Right renal cortex interstitium (tissue), 3 donors: ENCODE measurements at regions not wholly inside any gene's neighbourhood (a gene's known extent, or its start where the extent isn't known, plus 50 kb on each side); places are given as distances from the start of the nearest gene placed in this dataset.

Source experiments
- DNase-seq, 3 donors: peaks; one replicate each; pipeline ENCODE4 v3.0.0-alpha.2; 2013; ENCODE audit warnings: low read depth in 3 of 3, low spot score in 2 of 3

DNA sequence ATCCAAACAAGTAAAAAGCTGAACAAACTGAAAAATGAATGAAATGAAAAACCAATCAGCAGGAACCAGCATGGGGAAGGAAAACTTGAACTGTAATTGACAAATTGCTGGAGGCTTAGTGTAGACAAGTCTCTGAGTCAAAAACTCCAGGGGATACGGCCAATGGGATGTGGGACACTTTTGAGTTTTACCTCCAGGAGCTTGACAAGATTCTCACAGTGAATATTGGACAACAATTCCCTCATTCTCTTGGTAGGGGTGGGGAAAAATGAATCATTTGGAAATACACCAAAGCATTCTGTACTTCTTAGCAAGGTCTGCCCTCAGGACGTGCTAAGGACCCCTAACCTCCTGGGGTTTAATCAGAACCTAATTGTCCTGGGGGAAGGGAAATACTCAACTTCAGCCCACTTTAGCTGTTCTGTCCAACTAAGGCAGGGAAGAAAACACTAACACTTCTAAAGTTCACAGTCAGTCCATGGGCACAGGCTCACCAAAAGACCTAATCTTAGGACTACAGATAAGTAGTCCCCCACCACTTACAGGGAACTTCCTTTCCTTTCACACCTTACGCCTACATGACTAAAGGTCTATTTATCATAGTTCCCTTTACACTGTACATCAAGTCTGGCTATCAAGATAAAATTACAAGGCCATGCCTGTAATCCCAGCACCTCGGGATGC, 60.7 kb upstream of the CDC42BPA start:
- DNase-seq, result no peak

DNA sequence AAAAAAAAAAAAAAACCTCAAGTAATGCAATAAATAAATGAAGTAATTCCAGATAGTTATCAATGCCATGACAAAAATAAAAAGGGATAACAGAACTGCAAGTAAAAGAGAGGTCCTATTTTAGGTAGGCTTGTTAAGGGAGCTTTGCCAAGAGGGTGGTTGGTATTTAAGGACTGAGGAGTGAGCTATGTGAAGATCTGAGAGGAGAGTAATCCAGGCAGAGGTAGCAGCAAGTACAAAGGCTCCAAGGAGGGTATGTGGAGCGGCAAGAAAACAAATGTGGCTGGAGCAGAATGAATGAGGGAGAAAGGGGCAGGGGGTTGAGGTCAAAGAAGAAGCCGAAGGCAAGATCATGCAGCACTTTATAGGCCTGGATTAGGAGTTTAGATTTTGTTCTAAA, 59.9 kb upstream of the CDC42BPA start:
- no peak for DNase-seq

DNA sequence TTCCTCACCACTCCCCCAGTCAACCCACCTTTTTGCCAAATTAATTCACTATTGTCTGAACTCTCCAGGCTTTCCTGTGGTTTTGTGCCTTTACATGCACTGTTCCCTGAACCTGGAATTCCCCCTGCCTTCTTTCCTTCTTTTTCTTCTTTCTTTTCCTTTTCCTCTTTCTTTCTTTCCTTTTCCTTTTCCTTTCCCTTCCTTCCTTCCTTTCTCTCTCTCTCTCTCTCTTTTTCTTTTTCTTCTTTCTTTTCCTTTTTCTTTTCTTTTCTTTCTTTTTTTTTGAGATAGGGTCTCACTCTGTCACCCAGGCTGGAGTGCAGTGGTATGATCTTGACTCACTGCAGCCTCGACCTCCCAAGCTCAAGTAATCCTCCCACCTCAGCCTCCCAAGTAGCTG, 56.6 kb upstream of the CDC42BPA start:
- DNase-seq, result no peak

GRCh38 chr1:227372726-227373130, 54.4 kb upstream of the CDC42BPA start:
- no peak for DNase-seq

- no peak for DNase-seq
Observed at GRCh38 chr1:227370533-227371254, 52.4 kb upstream of the CDC42BPA start.

DNA sequence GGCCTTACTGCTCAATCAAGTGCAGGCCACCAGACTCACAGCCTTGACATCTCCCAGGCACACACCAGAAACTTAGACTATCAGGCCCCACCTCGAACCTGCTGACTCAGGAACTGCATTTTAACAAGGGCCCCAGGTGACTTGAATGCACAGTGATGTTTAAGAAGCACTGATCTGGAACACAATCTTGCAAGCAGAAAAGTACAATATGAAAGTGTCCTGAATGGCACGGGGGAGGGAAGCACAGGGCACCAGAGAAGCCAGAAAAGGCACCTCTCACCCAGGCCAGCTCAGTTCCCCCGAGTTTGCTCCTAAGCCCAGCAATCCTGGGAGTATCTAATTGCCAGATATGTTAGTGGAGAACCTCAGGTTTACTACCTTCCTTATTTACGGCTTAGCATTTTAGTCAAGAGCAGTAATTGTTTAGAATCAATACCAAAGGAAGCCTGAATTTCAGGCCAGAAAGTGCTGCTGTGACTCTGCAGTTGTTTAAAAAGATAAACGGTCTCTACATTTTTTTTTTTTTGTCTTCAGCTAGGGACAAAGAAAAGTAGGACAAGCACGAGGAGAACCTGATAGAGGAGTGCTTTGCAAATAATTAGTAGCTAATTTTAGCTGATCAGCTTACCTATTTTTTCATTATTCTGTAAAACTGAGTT, 50.9 kb upstream of the CDC42BPA start:
- DNase-seq, result no peak
